Lower leg skin (tissue), 4 donors: ENCODE measurements at regions not wholly inside any gene's neighbourhood (a gene's known extent, or its start where the extent isn't known, plus 50 kb on each side); places are given as distances from the start of the nearest gene placed in this dataset.

Source experiments
- DNase-seq, 2 donors: peaks; one replicate each; pipeline ENCODE4 v3.0.0-alpha.2; 2019; ENCODE audit warnings: low spot score in 2 of 2
- H3K4me3 ChIP-seq: fragments of 200-600 bp; sonication (generic); 2 replicates; pipeline ENCODE4 v1.5.1; 2017; ENCODE audit warnings: mild to moderate bottlenecking, low read depth; ENCODE audit not compliant: poor library complexity, severe bottlenecking
- CTCF ChIP-seq, 3 donors: fragments of 450-650 bp; IDR thresholded peaks; one replicate each; pipeline ENCODE4 v1.5.1; 2016; ENCODE audit warnings: antibody characterized with exemption in 3 of 3, mild to moderate bottlenecking in 3 of 3, moderate library complexity in 2 of 3
- POLR2A ChIP-seq, 2 donors: fragments of 450-650 bp; IDR thresholded peaks; one replicate each; pipeline ENCODE4 v1.6.1; 2016 to 2017; ENCODE audit warnings: antibody characterized with exemption in 2 of 2, mild to moderate bottlenecking in 1 of 2, moderate library complexity in 1 of 2
- WGBS, 2 donors: methylation state at CpG; one replicate each; pipeline ENCODE4 v1.1.5; 2018; 5-methylcytosine and 5-hydroxymethylcytosine counted together
- intact Hi-C: fragments of 100-400 bp; cut with DNase I; formaldehyde crosslinking; loops from one replicate; pipeline ENCODE4 v1.15.0; 2023; ENCODE audit warnings: low total_unique reads

DNA sequence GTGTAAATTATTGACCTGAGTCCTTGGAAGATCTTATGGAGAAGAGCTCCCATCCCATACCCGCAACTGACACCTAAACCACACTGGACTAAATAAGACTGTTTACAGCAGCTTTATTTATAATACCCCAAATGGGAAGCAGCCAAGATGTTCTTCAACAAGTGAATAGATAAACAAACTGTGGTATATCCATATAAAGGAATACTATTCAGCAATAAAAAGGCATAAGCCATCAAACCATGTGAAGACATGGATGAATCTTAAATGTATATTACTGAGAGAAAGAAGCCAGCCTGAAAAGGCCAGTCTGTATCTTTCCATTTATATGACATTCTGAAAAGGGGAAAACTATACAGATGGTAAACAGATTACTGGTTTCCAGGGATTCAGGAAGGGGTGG, 212.7 kb downstream of the TPBG start:
- no peak for DNase-seq
- H3K4me3 ChIP-seq, result no peak overlapping the region
- TF ChIP-seq POLR2A (IDR thresholded peaks at IDR 0.05) (no peak), CTCF (IDR thresholded peaks at IDR 0.05) (no peak)
- 59 to 94% methylated on average over 1 of the region's 1 CpG for WGBS, 2 donors
- intact Hi-C loops, result no loop called here

DNA sequence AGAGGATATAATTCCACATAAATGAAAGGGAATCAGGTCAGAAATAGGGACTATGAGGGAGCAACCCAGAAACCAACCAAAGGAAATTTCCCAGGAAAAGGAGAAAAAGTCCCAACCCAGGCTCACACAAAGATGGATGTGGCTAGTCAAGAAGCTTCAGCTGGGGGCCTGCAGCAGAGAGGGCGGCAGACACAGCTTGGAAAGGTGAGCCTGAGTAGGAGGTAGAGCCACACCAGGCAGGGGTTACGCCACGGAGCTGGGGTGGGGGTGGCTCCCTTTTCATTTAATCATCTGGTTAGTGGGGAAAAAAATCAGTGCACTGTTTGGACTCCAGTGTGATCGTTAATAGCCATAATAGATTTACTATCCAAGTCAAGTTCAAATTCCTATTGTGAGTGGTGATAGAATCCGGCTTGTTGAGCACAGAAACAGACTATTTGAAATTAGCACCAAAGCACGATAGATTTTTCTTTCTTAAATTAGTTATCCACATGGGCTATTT, 220.6 kb downstream of the TPBG start:
- DNase-seq, result no peak
- no peak overlapping the region for H3K4me3 ChIP-seq
- no peak for TF ChIP-seq CTCF (IDR thresholded peaks at IDR 0.05)
- TF ChIP-seq POLR2A (IDR thresholded peaks at IDR 0.05), result no peak
- intact Hi-C loops, result no loop called here
- 50 to 53% methylated on average over 6 of the region's 6 CpGs for WGBS, 2 donors

DNA sequence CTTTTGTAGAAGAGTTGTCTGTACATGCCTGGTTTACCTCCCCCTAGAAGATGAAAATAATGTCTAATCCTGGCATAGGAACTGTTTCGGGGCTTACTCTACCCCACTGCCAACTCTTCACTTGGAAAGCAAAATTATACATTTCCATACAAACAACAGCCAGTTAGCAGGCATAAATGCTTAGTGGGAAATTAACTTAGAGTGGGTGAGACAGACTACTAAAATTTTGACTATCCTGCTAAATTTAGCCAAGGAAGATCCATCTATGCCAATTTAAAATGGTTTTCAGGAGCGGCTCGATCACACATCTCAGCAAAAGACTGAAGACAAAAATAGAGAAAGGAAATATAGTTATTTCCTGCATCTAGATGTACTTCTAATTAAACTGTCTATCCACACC, 221.2 kb downstream of the TPBG start:
- 21 to 39% methylated on average over 3 of the region's 3 CpGs for WGBS, 2 donors
- no peak for DNase-seq
- H3K4me3 ChIP-seq, result no peak overlapping the region
- no peak for TF ChIP-seq CTCF (IDR thresholded peaks at IDR 0.05)
- intact Hi-C loops, result no loop called here

- H3K4me3 ChIP-seq, result no peak overlapping the region
- TF ChIP-seq CTCF (IDR thresholded peaks at IDR 0.05) (no peak), POLR2A (IDR thresholded peaks at IDR 0.05) (no peak)
- DNase-seq, result no peak
- 88 to 98% methylated on average over 3 of the region's 3 CpGs for WGBS, 2 donors
- intact Hi-C loops, result no loop called here
Observed at GRCh38 chr6:82588020-82588419, 224.4 kb downstream of the TPBG start.

DNA sequence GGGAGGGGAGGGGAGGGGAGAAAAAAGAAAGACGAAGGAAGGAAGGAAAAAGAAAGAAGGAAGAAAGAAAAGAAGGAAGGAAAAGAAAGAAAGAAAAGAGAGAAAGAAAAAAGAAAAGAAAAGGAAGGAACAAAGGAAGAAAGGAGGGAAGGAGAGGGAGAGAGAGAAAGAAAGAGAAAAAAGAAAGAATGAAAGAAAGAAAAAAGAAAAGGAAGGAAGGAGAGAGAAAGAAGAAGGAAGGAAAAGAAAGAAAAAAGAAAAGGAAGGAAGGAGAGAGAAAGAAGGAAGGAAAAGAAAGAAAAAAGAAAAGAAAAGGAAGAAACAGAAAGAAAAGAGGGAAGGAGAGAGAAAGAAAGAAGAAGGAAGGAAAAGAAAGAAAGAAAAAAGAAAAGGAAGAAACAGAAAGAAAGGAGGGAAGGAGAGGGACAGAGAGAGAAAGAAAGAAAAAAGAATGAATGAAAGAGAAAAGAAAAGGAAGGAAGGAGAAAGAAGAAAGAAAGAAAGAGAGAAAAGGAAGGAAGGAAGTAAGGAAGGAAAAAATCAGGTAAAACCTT, 225.3 kb downstream of the TPBG start:
- TF ChIP-seq POLR2A (IDR thresholded peaks at IDR 0.05) (no peak), CTCF (IDR thresholded peaks at IDR 0.05) (no peak)
- 86 to 94% methylated on average over 1 of the region's 1 CpG for WGBS, 2 donors
- no peak for DNase-seq
- H3K4me3 ChIP-seq, result no peak overlapping the region
- intact Hi-C loops, result no loop called here
